PC-9 (cell line): ENCODE measurements at regions not wholly inside any gene's neighbourhood (a gene's known extent, or its start where the extent isn't known, plus 50 kb on each side); places are given as distances from the start of the nearest gene placed in this dataset.

Experiments used
- CTCF ChIP-seq: fragments of 200-600 bp; sonication (generic); conservative IDR thresholded peaks from 2 replicates; pipeline ENCODE4 v1.6.1; 2017; ENCODE audit warnings: mixed run types, antibody characterized with exemption, mild to moderate bottlenecking, moderate library complexity
- EZH2 ChIP-seq: fragments of 200-600 bp; sonication (generic); IDR thresholded peaks from 2 replicates; pipeline ENCODE4 v1.8.0; 2017; ENCODE audit warnings: antibody characterized with exemption, low read depth

GRCh38 chr10:120701381-120701780 lies 149.8 kb upstream of the WDR11 start:
- TF ChIP-seq CTCF (no peak), EZH2 (no peak)
